ENCODE measurements at regions not wholly inside any gene's neighbourhood (a gene's known extent, or its start where the extent isn't known, plus 50 kb on each side); places are given as distances from the start of the nearest gene placed in this dataset.

DNA sequence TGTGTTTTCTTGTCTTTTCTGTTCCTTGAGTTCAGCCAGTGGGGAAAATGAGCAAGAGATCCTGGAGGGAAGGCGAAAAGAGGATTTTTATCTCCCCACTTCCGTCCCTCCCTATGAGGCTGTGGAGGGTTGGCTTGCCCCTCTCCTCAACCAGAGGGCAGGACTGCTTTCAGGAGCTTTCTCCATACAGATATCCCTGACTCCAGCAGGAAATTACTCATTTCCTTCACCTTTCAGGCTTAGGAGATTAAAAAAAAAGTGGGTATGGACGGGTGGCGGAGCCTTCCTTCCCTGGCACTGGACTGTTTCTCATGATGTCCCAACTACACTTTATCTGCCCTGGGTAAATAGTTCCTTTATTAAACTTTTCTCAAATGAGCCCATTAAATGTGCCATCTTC, 241.2 kb downstream of the FRK start:
- TF ChIP-seq SIN3A (IDR thresholded peaks at IDR 0.05; ENCODE audit: borderline replicate concordance, low read depth, low read length) (no peak), TAF1 (IDR thresholded peaks at IDR 0.05; ENCODE audit: borderline replicate concordance, low read depth, low read length) (no peak), NFIC (IDR thresholded peaks at IDR 0.05; ENCODE audit: borderline replicate concordance) (no peak), ZBTB33 (IDR thresholded peaks at IDR 0.05; ENCODE audit: borderline replicate concordance, low read depth) (no peak), ELF1 (IDR thresholded peaks at IDR 0.05) (no peak), RXRA (IDR thresholded peaks at IDR 0.05; ENCODE audit: borderline replicate concordance, low read depth) (no peak), GABPA (IDR thresholded peaks at IDR 0.05; ENCODE audit: low read depth) (no peak), GATA2 (CRISPR knock-in tag; IDR thresholded peaks at IDR 0.05) (no peak), RCOR1 (IDR thresholded peaks at IDR 0.05; ENCODE audit: low read length) (no peak), PBX3 (IDR thresholded peaks at IDR 0.05) (no peak), CHD2 (IDR thresholded peaks at IDR 0.05; ENCODE audit: low read length, partially characterized antibody) (no peak), CTCF (IDR thresholded peaks at IDR 0.05) (no peak), FOXM1 (IDR thresholded peaks at IDR 0.05; ENCODE audit: low read depth) (no peak), EZH2phosphoT487 (IDR thresholded peaks at IDR 0.05; ENCODE audit: borderline replicate concordance, low read depth) (no peak), SMC3 (IDR thresholded peaks at IDR 0.05; ENCODE audit: low read depth, low read length) (no peak), FOSL2 (IDR thresholded peaks at IDR 0.05; ENCODE audit: borderline replicate concordance, low read depth) (no peak), MEF2A (IDR thresholded peaks at IDR 0.05; ENCODE audit: borderline replicate concordance, low read depth) (no peak)
- TF ChIP-seq, protein P1, sequence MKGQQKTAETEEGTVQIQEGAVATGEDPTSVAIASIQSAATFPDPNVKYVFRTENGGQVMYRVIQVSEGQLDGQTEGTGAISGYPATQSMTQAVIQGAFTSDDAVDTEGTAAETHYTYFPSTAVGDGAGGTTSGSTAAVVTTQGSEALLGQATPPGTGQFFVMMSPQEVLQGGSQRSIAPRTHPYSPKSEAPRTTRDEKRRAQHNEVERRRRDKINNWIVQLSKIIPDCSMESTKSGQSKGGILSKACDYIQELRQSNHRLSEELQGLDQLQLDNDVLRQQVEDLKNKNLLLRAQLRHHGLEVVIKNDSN (IDR thresholded peaks at IDR 0.05; ENCODE audit: borderline replicate concordance, low read depth) = no peak
- Histone ChIP-seq H3K4me3 (ENCODE audit: low read depth in 2 of 2, low read length in 1 of 2) (no peak overlapping the region), H3K9me3 (no peaks in the 10 kb centered on the region), H3K36me3 (replicated peaks in 1 of 2; ENCODE audit: control insufficient read depth in 1 of 2, insufficient read depth in 2 of 2, low read length in 1 of 2) (no peaks in the 10 kb centered on the region), H3K4me1 (ENCODE audit: control insufficient read depth in 1 of 2, insufficient read depth in 2 of 2, low read depth in 1 of 2, low read length in 1 of 2) (no peaks in the 10 kb centered on the region), H2AFZ (ENCODE audit: low read depth) (no peak overlapping the region), H3K9ac (no peak overlapping the region), H4K20me1 (ENCODE audit: insufficient read depth) (no peaks in the 10 kb centered on the region), H3K9me2 (no peaks in the 10 kb centered on the region), H3K27ac (ENCODE audit: low read depth in 2 of 2, low read length in 1 of 2) (no peak overlapping the region), H3K4me2 (no peak overlapping the region), H3K79me2 (ENCODE audit: insufficient read depth) (no peaks in the 10 kb centered on the region), H3F3A (replicated peaks; ENCODE audit: insufficient read depth) (no peaks in the 10 kb centered on the region), H3K27me3 (ENCODE audit: insufficient read depth) (no peaks in the 10 kb centered on the region)
- WGBS (ENCODE audit: low lambda C conversion rate) = 56% methylated on average over 4 of the region's 4 CpGs
- POLR2A ChIA-PET = no interaction called here
- CTCF ChIA-PET = no interaction called here
- DNase-seq = no peak

Measured in SK-N-SH (cell line).